Fibroblast of the conjunctiva (primary cell): ENCODE measurements at regions not wholly inside any gene's neighbourhood (a gene's known extent, or its start where the extent isn't known, plus 50 kb on each side); places are given as distances from the start of the nearest gene placed in this dataset.

Source experiments
- DNase-seq: peaks from one replicate; pipeline ENCODE4 v3.0.0-alpha.2; 2010; ENCODE audit warnings: low read depth

DNA sequence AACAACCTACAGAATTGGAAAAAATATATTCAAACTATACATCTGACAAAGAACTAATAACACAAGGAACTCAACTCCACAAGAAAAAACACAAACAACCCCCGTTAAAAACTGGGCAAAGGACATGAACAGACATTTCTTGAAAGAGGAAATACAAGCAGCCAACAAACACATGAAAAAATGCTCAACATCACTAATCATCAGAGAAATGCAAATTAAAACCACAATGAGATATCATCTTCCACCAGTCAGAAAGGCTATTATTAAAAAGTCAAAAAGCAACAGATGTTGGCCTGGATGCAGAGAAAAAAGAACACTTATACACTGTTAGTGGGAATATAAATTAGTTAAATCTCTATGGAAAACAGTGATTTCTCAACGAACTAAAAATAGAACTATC, 82.6 kb upstream of the CCDC91 start:
- no peak for DNase-seq

DNA sequence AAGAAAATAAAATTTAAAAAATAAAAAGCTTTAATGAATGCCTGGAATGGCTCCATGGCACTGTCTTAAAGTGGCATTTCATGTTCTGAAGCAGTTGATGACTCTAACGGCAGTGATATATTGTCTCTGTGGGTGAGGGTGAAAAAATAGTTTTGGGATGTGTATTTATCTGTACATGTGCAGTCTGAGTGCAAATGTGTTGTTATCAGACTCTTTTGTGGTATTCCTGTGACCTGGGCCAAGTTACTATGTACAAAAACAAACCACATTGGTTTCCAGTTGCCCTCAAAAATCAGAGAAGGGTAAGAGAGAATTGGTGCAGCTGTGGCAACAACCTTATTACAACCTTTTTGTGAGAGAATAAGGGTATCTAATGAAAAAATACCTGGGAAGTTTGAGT, 81.7 kb upstream of the CCDC91 start:
- DNase-seq = no peak

GRCh38 chr12:28110329-28110728, 79.9 kb upstream of the CCDC91 start:
- DNase-seq = no peak

- no peak for DNase-seq
These were observed 75.8 kb upstream of the CCDC91 start for GRCh38 chr12:28114488-28114887.

GRCh38 chr12:28121433-28121832, 68.8 kb upstream of the CCDC91 start:
- DNase-seq = no peak

- no peak for DNase-seq
These were observed 68.2 kb upstream of the CCDC91 start for GRCh38 chr12:28121899-28122655.

- DNase-seq = no peak
These were observed 67.5 kb upstream of the CCDC91 start for GRCh38 chr12:28122756-28123155.

GRCh38 chr12:28127455-28127854, 62.8 kb upstream of the CCDC91 start:
- DNase-seq = no peak

GRCh38 chr12:28129031-28129430, 61.2 kb upstream of the CCDC91 start:
- no peak for DNase-seq

- no peak for DNase-seq
These were observed 60.0 kb upstream of the CCDC91 start for GRCh38 chr12:28130234-28130624.

GRCh38 chr12:28130625-28131598, 59.3 kb upstream of the CCDC91 start:
- DNase-seq = peak; percentile 90

GRCh38 chr12:28132398-28132797, 57.9 kb upstream of the CCDC91 start:
- DNase-seq = no peak

DNA sequence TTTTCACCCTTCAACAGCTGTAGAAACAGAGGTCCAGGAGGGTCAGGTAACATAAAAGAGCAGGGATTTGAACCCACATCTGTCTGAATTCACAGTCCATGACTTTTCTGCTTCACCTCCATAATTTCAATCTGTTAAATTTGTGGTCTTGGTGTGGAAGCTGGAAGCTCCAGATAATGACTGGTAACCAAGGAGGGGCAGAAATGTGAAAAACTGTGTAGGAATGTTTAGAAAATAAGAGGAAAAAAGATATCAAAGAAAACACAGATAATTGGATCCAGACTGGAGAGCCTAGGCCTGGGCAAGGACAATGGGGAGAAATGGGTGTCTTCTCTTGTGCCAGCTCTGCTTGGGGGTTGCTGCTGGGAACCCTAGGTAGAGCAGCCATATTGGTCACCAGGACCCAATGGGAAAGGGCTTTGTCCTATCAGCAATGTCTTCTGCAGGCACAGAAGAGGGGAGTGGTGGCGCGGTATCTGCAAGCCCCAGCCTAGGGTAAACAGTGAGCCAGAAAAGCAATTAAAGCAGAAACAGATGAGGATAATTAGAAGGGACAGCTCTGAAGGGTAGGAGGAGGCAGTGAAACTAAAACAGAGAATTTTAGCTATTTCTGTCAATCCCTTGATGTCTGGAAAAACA, 54.3 kb upstream of the CCDC91 start:
- no peak for DNase-seq

- DNase-seq = no peak
These were observed 52.8 kb upstream of the CCDC91 start for GRCh38 chr12:28137414-28137813.

- DNase-seq = no peak
These were observed 49.9 kb upstream of the CCDC91 start for GRCh38 chr12:28140404-28140803.
